Nephron progenitor cell (in vitro differentiated cells): ENCODE measurements at regions not wholly inside any gene's neighbourhood (a gene's known extent, or its start where the extent isn't known, plus 50 kb on each side); places are given as distances from the start of the nearest gene placed in this dataset.

Experiments
- DNase-seq: peaks from one replicate; pipeline ENCODE4 v3.0.0; 2021
- H3K27ac Mint-ChIP-seq: 2 replicates; pipeline ENCODE4 v1.8.0; 2021; ENCODE audit warnings: mild to moderate bottlenecking, moderate library complexity, mixed read lengths
- H3K27me3 Mint-ChIP-seq: 2 replicates; pipeline ENCODE4 v1.8.0; 2021; ENCODE audit warnings: mild to moderate bottlenecking, low read depth, mixed read lengths; ENCODE audit not compliant: poor library complexity
- H3K36me3 Mint-ChIP-seq: 2 replicates; pipeline ENCODE4 v1.8.0; 2021; ENCODE audit warnings: low read depth, mixed read lengths
- H3K4me1 Mint-ChIP-seq: 2 replicates; pipeline ENCODE4 v1.8.0; 2021; ENCODE audit warnings: mixed read lengths
- H3K4me3 Mint-ChIP-seq: 2 replicates; pipeline ENCODE4 v1.8.0; 2021; ENCODE audit warnings: mild to moderate bottlenecking, moderate library complexity, mixed read lengths
- H3K9me3 Mint-ChIP-seq: 2 replicates; pipeline ENCODE4 v1.8.0; 2021; ENCODE audit warnings: mild to moderate bottlenecking, moderate library complexity, mixed read lengths
- TF ChIP-seq, protein P1 (sequence below): fragments of 200-600 bp; sonication (generic); IDR thresholded peaks from 2 replicates; pipeline ENCODE4 v1.5.0; 2021; ENCODE audit warnings: antibody characterized with exemption

DNA sequence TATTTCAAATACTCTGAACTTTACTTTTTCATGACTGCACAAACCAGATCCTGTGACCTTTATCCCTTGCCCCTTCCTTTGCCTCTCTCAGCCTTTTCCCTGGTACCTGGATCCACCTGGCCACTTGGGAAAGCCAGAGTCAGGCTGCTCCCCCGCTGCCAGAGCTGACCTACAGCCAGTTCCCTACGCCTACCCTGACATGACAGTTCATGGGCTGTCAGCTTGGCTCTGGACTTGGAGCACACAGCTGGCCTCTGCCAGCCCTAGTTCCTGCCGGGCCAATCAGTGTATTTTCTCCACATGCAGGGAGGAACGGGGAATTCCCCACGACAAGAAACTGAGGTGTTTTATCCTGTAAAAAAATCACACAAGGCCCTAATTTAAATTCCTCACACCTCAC lies 382.6 kb downstream of the INSC start:
- TF ChIP-seq, protein P1, sequence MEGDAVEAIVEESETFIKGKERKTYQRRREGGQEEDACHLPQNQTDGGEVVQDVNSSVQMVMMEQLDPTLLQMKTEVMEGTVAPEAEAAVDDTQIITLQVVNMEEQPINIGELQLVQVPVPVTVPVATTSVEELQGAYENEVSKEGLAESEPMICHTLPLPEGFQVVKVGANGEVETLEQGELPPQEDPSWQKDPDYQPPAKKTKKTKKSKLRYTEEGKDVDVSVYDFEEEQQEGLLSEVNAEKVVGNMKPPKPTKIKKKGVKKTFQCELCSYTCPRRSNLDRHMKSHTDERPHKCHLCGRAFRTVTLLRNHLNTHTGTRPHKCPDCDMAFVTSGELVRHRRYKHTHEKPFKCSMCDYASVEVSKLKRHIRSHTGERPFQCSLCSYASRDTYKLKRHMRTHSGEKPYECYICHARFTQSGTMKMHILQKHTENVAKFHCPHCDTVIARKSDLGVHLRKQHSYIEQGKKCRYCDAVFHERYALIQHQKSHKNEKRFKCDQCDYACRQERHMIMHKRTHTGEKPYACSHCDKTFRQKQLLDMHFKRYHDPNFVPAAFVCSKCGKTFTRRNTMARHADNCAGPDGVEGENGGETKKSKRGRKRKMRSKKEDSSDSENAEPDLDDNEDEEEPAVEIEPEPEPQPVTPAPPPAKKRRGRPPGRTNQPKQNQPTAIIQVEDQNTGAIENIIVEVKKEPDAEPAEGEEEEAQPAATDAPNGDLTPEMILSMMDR = no peak
- no peaks in the 10 kb centered on the region for H3K9me3 Mint-ChIP-seq
- H3K36me3 Mint-ChIP-seq = no peaks in the 10 kb centered on the region
- no peaks in the 10 kb centered on the region for H3K4me1 Mint-ChIP-seq
- DNase-seq = no peak
- no peak overlapping the region for H3K4me3 Mint-ChIP-seq
- H3K27me3 Mint-ChIP-seq = peaks cover 6% of the 10 kb centered on the region
- no peak overlapping the region for H3K27ac Mint-ChIP-seq

DNA sequence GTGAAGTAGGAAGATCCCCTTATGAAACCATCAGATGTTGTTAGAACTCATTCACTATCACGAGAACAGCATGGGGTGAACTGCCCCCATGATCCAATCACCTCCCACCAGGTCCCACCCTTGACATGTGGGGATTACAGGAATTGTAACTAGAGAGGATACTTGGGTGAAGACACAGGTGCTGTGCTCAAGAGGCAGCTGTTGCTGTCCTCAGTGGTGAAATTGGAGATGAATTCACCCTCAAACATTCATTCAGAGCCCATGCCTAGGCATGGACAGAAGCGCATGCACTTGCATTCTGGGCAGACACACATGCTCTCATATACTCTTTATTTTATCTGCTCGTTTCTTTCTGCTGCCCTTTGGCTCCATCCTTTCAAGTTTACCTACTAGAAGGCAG lies 385.0 kb downstream of the INSC start:
- no peak for DNase-seq
- Mint-ChIP-seq H3K36me3 (no peaks in the 10 kb centered on the region), H3K4me1 (no peaks in the 10 kb centered on the region), H3K27me3 (peaks cover 12% of the 10 kb centered on the region), H3K4me3 (no peak overlapping the region), H3K27ac (no peak overlapping the region), H3K9me3 (no peaks in the 10 kb centered on the region)
- TF ChIP-seq, protein P1 = no peak

DNA sequence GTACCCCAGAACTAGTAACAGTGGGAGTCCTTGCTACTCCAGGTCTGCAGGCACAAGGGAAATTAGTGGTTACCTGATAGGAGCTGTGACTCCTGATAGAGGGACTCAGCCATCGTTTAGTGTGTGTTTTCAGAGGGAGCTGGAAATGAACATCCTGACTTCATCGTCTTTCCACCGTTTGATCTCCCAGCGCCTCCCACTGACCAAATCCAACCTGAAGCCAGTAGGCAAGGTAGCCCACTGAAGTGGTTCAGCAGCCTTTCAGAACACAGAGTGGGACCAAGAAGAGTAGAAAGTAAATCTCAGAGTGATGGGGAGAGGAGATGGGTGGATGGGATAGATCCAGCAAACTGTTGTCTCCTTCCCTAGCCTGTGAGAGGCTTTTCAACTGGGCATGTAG lies 385.9 kb downstream of the INSC start:
- TF ChIP-seq, protein P1 = no peak
- H3K27ac Mint-ChIP-seq = no peak overlapping the region
- H3K4me1 Mint-ChIP-seq = no peaks in the 10 kb centered on the region
- no peak for DNase-seq
- H3K36me3 Mint-ChIP-seq = no peaks in the 10 kb centered on the region
- peaks cover 12% of the 10 kb centered on the region for H3K27me3 Mint-ChIP-seq
- H3K4me3 Mint-ChIP-seq = no peak overlapping the region
- no peaks in the 10 kb centered on the region for H3K9me3 Mint-ChIP-seq

DNA sequence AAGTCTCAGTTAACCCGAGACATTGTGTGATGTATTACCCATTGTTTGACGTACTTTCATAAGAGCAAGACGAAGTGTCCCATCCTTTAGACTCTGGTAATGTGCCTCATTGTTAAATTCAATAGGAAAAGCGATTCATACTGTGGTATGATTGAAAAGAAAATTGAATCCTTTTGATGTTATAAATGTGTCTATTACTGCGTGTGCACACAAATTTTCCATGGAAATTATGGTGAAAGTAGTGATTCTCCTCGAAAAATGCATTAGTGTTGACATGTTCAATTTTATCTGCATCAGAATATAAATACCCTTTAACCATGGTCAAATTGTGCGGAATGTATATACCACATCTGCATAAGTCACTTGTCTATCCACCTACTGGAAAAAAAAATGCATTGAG lies 386.8 kb downstream of the INSC start:
- peaks cover 9% of the 10 kb centered on the region for H3K27me3 Mint-ChIP-seq
- H3K27ac Mint-ChIP-seq = no peak overlapping the region
- TF ChIP-seq, protein P1 = no peak
- H3K4me3 Mint-ChIP-seq = no peak overlapping the region
- H3K4me1 Mint-ChIP-seq = no peaks in the 10 kb centered on the region
- H3K9me3 Mint-ChIP-seq = no peaks in the 10 kb centered on the region
- no peak for DNase-seq
- no peaks in the 10 kb centered on the region for H3K36me3 Mint-ChIP-seq

DNA sequence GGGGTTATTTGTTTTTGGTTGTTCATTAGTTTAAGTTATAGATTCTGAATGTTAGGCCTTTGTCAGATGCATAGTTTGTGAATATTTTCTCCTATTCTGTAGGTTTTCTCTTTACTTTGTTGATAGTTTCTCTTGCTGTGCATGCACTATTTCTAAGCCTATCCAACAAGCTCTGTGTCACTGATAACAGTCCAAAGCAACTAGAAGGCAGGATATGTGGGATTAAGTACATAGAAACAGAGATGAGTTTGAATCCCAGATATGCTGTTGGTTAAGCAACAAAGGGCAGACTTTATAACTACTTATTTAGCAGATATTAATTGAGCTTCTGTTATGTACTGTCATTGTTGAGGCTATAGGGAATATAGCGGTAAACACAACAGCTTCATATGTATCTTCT lies 390.4 kb downstream of the INSC start:
- peaks cover 9% of the 10 kb centered on the region for H3K27me3 Mint-ChIP-seq
- DNase-seq = no peak
- no peak overlapping the region for H3K27ac Mint-ChIP-seq
- TF ChIP-seq, protein P1 = no peak
- H3K36me3 Mint-ChIP-seq = no peaks in the 10 kb centered on the region
- no peak overlapping the region for H3K4me3 Mint-ChIP-seq
- no peaks in the 10 kb centered on the region for H3K9me3 Mint-ChIP-seq
- H3K4me1 Mint-ChIP-seq = no peaks in the 10 kb centered on the region

DNA sequence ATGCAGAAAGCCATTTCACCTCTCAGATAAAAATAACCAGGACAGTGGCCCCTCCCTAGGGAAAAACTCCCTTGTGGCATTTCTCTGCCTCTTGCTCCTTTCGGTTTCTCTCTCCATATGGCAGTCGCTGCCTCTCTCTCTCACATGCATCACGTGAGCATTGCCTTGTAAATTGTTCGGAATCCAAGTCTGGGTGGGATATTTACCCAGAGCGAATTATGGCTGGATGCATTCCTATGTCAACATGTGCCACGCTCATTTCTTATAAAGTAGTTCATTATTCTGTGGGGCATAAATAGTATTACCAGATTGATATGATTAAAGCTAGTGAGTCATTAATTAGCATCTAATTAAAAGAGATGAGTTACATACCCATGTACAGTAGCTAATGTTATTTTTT lies 392.9 kb downstream of the INSC start:
- TF ChIP-seq, protein P1 = no peak
- H3K9me3 Mint-ChIP-seq = no peaks in the 10 kb centered on the region
- no peaks in the 10 kb centered on the region for H3K4me1 Mint-ChIP-seq
- peaks cover 7% of the 10 kb centered on the region for H3K27me3 Mint-ChIP-seq
- no peak overlapping the region for H3K27ac Mint-ChIP-seq
- H3K36me3 Mint-ChIP-seq = no peaks in the 10 kb centered on the region
- no peak for DNase-seq
- no peak overlapping the region for H3K4me3 Mint-ChIP-seq
